Fibroblast of lung (primary cell): ENCODE measurements at regions not wholly inside any gene's neighbourhood (a gene's known extent, or its start where the extent isn't known, plus 50 kb on each side); places are given as distances from the start of the nearest gene placed in this dataset.

Experiments
- CTCF ChIP-seq, 2 donors: IDR thresholded peaks in 1 of 2; conservative IDR thresholded peaks in 1 of 2; 1 replicate in 1 of 2; 2 replicates in 1 of 2; pipeline ENCODE4 v1.5.1; 2011 to 2012; ENCODE audit warnings: low read length in 2 of 2, control low read depth in 1 of 2, inconsistent platforms in 1 of 2, low read depth in 1 of 2, mild to moderate bottlenecking in 1 of 2
- EZH2 ChIP-seq: IDR thresholded peaks from 2 replicates; pipeline ENCODE4 v1.5.1; 2012; ENCODE audit warnings: low read length, control low read depth, mild to moderate bottlenecking; ENCODE audit errors: missing control alignments

DNA sequence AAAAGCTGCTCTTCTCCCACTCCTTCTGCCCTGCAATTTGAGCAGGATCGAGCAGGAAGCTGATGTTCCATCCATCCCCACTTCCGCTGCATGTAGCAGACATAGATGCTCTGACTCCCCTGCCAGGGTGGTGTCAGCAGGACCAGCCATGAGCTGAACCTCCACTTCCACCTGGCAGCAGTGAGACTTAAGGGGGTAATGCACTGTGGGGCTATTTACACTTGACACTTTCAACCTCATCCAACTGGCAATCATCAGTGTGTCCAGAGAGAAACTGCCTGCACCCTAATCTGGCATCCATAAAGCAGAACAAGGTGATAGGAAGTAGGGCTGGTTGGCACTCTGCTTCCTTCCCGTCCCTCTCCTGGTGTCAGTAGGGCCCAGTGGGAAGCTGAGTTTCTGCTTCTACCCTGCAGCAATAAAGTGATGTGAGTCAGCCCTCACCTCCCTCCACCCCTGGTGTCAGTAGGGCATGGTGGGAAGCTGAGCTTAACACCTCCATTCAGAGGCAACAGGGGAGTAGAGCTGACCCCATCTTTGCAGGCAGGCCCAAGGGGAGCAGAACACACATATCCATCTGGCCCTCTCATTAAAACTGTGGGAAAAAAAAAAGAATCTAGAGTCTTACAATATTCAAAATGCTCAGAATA, 272.3 kb downstream of the PTPRU start:
- TF ChIP-seq CTCF (conservative IDR thresholded peaks at IDR 0.05 in 1 of 2, IDR thresholded peaks at IDR 0.05 in 1 of 2; ENCODE audit: low read depth in 1 of 2, low read length in 2 of 2) (no peak), EZH2 (no peak)
